ENCODE measurements at regions not wholly inside any gene's neighbourhood (a gene's known extent, or its start where the extent isn't known, plus 50 kb on each side); places are given as distances from the start of the nearest gene placed in this dataset.

DNA sequence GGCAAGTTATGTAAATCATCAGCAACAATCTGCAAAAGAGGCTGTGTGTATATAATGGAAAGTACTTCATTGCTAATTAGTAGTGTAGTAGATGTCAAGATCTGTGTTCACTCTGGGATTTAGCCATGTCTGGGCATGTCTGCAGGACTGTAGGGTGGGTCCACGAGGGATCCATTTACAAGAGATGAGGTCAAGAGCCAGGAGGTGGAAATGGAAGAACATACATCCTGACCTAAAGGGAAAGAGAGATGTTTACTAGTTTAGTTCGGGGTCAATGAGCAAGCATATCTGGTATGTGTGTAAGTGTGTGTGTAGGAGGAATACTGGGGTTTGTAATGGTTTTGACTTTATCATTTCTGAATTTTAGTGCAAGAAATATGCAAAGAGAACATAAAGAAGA is 171.5 kb upstream of the NANOGP8 start:
- TF ChIP-seq EZH2 (IDR thresholded peaks at IDR 0.05) (no peak), POLR2AphosphoS5 (IDR thresholded peaks at IDR 0.05; ENCODE audit: borderline replicate concordance, low read depth, low read length) (no peak), FOXP2 (optimal IDR thresholded peaks at IDR 0.05; ENCODE audit: control extremely low read depth, extremely low read length, insufficient read depth) (no peak)

All from SK-N-MC (cell line).